ENCODE measurements at regions not wholly inside any gene's neighbourhood (a gene's known extent, or its start where the extent isn't known, plus 50 kb on each side); places are given as distances from the start of the nearest gene placed in this dataset.

DNA sequence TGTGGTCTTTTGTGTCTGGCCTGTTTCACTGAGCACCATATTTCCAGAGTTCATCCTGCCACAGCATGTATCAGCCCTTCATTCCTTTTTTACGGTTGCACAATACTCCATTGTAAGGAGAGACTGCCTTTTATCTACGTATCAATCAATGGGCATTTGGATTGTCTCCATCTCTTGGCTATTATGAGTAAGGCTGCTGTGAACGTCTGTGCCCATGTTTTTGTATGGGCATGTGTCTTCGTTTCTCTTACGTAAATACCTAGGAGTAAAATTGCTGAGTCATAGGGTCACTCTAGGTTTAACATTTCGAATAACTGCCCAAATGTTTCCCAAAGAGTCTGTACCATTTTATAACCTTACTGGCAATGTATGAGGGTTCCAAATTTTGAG is 202.8 kb upstream of the FOXF1 start:
- no peak for DNase-seq

DNA sequence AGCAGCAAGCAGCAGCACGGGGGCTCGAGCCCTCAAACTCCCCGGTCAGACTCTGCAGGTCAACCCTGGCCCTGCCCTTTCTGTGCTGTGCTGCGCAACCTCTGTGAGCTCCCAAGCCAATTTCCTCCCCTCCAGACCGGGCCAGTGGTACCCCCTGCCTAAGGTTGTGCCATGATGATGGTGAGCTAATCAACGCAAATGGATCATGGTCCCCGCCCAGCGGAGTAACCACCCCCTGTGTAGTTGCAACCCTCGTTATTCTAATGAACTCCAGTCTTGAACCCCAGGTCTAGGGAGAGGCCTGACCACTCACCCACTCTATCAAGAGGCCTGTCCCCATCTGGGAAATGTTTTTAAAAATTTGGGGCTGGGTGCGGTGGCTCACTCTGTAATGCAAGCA is 201.8 kb upstream of the FOXF1 start:
- DNase-seq = no peak

DNA sequence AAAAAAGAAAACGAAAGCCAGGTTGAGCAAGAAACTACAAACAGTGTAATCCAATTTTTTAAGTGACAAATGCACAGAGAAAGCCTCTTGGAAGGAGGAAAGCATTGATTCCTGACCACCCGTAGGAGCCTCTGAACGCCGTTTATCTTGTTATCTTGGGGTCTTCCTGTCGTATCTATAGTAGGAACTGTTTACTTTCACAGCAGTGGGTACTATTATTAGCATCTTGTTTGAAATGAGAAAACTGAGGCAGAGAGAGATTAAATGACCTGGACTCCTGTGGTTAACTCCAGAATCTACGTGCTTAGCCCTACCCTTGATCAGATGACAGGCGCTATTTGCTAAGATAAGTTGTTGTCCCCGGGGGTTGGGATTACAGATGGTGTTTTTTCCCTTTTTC is 196.7 kb upstream of the FOXF1 start:
- DNase-seq = no peak

DNA sequence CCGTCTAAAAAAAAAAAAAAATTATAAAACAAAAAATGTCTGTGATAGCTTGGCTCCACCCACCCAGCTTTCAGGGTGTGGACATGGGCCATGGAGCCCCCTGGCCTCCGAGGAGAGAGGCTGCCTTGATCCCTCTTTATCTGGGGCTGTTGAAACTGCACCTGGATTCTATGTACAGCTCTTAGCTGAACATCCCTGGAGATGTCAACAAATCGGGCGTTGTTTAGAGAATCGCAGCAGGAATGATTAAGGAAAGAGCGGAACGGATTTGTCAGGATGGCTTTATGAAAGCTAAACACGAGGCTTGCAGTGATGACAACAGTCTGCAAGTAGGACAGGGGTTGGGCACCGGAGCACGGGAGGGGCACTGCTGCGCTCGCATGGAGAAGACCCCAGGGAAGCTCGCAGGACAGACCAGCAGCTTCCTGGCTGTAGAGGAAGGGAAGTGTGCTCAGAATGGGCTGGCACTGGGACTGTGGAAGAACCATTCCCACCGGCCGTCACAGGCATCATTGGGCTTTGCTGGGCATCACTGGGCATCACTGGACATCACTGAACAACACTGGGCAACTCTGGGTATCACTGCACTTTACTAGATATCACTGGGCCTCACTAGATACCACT is 195.8 kb upstream of the FOXF1 start:
- DNase-seq = no peak

DNA sequence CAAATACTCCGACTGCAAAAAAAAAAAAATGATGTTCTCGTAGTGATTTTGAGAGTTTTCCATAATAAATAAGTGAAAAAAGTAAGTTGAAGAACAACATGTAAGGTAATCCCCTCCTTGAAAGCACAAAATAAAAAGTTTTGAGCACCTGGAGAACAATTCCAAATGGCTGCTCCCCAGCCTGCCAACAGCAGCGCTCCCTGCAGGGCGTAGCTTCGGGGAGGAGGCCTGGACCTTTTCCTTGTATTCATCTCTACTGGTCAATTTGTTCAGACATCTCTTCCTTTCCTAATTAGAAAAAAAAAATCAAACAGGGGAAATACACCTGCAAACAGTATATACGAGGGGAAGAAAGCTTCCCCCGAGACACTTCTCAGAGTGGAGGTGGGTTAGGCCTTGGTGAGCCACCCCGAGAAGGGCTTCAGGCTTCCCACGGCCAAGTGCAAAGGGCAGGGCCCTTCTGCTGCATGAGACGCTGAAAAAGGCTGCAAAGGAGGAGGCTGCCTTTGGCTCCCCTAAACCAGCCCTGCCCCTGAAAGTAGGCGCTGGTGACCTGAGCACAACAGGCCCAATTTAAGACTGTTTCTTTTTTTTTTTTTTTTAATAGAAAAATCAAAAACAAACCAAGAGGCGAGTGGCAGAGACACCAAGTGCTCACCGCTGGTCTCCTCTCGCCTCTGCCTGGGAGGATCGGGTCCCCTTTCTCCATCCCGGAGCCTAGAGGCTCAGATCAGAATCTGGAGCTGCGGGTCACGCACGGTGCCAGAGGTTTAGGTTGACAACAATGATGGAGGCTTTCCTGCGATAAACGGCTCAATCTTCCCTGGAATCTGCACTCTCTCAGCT is 193.1 kb upstream of the FOXF1 start:
- DNase-seq = no peak

DNA sequence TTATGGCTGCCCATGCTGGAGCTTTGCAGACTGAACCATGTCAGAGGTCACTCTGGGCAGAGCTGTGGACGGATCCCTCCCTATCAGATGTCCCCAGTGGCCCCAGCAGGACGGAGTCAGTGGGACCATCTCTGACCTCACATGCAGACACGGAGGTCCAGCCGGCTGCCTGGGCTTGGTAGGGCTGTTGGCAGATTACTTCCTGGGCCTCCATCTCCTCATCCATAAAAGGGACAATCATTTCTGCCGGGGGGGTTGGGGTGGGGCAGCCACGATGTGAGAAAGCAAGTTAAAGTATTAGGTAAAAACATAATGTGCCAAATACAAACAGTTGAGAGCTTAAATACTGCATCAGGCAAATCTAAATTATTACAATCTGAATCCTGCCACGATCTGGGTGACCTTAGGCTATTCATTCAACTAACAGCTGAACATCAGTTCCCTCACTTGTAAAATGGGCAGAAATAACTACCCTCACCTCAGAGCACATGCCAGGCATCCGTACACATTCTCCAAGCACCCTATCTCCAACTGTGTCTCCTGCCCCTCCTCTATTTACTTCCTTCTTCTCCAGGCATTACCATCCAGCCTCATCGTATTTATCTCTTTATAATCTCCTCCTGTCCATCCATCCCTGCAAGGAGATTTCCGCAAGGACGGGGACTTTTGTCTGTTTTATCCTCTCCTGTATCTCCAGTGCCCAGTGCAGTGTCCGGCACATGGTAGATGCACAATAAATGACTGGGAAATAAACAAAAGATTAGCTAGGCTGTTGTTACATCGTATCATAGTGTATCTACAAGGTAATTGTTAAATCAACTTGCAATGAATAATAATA is 192.3 kb upstream of the FOXF1 start:
- DNase-seq = peak in 1 of 3 experiments; percentile 28

DNA sequence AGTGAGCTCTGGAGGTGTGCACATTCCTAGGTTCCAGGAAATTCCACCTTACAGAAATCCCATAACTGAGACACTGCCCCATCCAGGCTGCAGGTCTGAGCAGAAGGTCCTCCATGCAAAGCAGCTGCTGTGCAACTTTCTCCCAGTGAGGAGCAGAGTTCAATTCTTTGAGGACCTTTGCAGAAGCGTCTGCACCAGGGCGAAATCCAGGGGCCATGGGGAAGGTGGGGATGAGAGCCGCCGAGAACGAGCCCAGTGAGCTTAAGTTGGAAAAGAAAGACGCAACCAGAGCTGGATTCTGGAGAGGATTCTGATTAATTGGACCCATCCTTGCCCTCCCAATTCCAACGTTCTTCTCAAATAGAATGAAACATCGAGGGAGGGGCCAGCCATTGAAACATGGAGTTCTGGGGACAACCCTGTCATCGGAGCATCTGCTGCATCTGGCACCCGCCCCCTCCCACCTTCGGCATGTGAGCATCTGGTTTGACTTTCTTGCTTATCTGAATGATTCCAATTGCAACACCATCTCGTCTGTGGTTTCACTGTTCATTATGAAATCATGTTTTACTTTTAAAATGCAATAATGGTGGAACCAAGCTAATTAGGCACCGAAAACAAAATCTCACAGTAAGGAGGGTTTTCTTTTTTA is 190.6 kb upstream of the FOXF1 start:
- DNase-seq = no peak

DNA sequence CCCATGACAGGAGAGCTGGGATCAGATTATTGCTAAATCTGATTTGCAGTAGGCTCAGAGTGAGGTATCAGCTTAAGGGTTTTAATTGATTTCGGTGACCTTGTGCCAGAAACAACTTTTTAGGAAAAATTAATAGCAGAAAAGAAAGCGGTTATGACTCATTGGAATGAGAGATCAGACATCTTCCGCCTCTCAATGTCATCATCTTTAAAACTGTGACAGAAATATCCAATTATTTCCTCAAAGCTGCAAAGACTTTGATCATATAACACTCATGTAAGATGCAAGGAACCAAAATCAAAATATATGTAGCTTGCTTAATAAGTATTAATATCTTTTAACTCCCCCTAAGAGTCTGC is 190.1 kb upstream of the FOXF1 start:
- DNase-seq = no peak

DNA sequence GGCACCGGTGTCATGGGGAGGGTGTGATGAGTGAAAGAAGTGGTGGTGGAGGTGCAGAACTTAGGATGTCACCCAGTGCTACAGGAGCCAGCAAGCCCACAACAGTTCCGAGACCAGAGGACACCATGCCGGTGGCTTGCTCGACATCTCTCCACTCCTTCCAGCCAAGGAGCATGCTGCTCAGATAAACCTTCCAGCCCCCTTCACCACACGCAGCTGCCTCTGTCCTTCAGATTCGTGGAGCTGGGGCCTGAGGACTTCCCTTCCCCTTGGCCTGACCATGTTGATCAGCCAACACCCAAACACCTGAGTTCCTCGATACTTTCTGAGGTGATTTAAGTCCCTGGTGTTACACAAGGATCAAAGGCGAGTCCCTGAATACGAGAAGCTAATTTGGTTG is 188.8 kb upstream of the FOXF1 start:
- DNase-seq = no peak

DNA sequence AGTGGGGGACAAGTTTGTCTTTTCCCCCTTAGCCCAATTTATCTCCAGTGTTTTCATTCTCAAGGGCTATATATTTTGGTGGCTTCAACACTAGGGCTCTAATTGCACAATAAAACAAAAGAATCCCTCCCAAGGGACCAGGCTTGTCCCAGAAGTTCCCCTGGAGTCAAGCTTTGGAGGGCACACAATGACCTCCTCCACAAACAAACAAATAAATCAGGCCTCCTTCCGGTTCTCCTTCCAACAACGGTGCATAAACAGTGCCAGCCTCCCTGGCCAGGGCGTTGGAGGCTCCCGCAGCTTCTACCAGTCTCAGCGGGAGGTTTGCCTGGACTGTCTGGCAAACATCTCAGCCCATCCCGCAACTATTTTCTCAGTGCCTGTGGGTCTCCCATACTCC is 188.0 kb upstream of the FOXF1 start:
- DNase-seq = no peak

DNA sequence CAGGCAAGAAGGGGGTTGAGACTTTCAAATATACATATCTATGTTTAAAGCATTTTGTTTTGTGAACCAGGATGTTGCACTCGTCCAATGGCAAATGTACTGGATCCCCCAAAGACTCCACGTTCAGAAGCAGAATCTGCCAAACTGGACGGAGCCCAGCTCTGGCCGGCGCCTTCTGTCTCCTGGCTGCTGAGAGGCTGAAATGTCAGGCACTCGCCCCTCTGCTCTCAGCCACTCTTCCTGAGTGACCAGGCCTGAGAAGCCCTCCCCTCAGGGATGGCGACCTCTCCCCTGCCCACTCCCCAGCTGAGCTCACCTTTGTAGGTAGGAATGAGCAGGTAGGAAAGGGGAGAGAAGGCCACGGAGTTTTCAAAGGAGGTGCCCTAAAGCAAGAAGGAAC is 187.5 kb upstream of the FOXF1 start:
- DNase-seq = no peak

DNA sequence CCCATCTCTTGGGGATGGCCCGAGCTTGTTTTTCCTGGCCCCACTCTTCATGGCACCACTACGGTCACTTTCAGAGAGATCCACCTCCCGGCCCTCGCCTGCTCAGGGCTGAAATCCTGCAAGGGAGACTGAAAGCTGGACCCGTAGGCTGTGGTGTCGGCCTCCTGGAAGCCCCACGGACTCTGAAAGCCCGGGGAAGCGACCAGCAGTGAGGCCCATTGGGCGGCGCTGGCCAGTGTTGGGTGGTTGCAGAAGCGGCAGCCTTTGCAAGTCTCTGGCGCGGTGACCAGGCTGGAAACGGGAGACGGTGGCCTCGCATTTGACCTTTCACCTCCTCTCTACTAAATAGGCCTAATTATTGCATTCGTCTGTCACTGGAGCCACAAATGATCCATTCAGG is 186.0 kb upstream of the FOXF1 start:
- DNase-seq = no peak

DNA sequence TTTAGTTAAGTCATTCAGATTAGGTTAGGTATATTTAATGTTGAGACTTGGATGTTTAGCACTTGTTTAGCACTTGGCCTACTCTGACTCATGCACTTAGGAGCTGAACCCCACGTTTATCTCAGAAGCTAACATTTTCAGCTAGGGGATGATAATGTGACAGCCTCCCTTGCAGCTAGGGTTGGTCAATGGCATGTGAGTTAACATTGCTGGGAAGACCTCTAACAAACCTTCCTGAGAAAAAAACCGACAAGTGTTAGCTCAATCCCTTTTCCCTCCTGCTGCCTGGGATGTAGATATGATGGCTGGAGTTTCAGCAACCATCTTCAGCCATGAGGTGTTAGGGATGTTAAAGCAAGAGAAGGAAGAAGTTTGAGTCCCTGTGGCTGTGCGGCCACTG is 185.0 kb upstream of the FOXF1 start:
- DNase-seq = no peak

DNA sequence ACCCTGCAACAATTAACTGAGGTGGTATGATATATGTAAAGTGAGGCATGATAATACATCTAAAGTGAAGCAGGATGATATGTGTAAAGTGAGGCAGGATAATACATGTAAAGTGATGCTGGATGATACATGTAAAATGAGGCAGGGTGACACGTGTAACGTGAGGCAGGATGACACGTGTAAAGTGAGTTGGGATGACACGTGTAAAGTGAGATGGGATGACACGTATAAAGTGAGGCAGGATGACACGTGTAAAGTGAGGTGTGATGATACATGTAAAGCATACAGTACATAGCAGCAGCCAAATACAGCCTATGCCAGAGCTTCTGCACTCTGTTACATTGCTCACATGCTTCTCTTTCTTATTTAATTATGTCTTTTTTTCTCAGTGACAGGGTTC is 184.4 kb upstream of the FOXF1 start:
- DNase-seq = no peak

DNA sequence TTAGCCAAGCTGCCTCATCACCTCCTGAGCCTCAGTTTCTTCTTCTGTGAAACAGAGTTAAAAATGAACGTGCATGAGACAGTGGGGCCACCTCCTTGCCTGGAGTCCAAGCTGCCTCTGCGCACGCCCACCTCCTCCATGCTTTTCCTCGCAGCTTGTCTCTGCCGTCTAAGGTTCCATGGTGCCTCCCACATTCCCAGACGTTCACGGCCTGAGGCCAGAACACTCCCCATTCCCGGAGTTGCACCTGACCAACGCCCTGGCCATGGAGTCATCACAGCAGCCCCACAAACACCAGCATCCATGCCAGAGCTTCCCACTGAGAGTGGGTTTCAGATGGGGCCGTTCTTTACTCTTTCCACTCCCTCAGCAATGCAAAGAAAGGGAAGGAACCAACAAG is 183.0 kb upstream of the FOXF1 start:
- DNase-seq = no peak

DNA sequence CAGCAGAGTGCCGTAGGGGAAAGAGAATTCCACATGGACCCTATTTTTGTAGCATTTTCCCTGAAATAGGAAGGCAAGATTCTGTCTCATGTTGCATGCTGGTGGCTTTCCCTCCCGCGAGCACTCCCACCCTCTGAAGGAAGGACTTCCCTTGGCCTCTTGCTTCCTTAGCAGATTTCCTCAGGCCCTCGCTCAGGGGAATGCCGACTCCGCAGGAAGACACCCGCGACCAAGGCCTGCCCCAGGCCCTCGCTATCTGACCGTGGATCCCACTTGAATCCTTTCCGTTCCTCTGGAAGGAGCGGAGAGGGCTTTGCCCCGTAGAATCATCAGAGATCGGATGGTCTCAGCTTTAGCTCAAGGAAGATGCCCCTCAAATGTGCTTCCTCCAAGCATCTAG is 179.4 kb upstream of the FOXF1 start:
- DNase-seq = no peak

DNA sequence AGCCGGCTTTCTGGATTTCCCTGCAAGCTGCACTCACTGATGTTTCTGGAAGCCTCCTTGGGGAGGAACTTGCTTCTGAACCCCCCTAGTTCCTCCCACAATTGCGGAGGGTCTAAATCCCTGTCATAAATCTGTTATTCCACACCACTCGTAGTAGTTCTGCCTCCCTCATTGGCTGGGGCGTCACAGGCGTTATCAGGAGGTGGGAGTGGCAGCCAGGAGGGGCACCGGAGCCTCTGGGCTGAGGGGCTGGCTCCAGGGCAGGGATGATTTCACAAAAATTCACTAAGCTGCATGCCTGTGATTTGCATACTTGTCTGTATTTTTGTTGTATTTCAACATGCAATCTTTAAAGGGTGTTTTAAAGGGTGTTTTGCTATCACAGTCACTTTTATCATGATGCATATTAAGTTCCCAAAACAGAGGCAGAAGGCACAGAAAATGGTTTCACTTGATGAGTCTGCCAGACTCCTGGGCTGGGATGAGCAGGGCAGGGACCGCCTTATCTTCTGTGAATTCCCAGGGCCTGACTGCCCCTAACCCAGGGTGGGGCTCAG is 176.2 kb upstream of the FOXF1 start:
- no peak for DNase-seq

DNA sequence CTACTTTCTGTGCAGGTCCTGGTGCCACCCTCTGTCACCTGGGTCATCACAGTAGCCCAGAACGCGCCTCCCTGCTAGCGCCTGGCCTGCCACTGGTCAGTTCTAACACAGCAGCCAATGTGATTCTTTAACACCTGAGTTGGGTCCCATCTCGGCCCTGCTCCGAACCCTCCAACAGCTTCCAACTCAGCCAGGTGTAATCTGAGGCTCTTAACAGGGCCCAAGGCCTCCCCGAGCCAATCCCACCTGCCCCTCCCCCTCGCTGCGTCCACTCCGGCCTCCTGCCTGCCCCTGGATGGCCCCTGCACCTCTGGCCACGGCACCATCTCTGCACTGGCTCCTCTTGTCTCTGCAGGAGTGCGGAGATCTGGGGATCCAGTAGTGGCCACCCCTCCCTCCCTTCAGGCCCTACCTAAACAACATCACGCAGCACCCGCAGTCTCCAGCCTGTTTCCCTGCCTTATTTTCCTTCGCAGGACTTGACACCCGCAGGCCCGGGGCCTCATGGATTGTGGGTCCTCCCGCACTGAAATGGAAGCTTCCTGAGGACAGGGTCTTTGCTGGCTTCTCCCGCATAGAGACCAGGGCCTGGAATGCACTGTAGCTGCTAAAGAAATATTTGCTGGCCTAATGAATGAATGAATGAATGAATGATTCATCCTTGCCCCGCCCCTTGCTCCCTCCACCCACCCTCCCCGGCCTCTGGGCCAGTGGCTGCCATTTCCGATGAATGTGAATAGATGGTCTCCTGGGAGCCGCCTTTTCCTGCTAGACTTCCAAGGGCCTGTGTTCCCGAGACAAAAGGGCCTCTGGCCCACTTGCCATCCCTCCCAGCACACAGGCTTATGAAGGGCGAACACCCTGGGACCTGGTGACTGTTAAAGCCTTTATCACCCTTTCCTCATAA is 174.8 kb upstream of the FOXF1 start:
- DNase-seq = no peak

DNA sequence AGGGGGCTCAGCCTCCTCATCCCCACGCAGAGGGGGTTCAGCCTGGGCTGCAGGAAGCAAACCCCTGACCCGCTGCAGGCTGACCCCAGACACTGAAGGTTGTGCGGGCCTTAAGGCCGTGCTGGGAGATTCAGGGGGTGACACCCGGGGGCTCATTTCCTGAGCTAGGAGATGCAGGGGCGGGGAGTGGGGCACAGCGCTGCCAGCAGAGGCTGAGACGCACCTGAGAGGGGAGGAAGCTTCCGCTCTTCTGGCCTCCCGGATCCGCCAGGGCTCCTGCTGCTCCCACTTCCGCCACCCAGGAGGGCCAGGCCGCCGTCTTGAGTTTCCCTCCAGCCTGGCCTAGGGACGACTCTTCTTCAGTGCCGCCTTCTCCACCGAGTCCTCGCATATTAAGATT is 173.2 kb upstream of the FOXF1 start:
- DNase-seq = no peak

DNA sequence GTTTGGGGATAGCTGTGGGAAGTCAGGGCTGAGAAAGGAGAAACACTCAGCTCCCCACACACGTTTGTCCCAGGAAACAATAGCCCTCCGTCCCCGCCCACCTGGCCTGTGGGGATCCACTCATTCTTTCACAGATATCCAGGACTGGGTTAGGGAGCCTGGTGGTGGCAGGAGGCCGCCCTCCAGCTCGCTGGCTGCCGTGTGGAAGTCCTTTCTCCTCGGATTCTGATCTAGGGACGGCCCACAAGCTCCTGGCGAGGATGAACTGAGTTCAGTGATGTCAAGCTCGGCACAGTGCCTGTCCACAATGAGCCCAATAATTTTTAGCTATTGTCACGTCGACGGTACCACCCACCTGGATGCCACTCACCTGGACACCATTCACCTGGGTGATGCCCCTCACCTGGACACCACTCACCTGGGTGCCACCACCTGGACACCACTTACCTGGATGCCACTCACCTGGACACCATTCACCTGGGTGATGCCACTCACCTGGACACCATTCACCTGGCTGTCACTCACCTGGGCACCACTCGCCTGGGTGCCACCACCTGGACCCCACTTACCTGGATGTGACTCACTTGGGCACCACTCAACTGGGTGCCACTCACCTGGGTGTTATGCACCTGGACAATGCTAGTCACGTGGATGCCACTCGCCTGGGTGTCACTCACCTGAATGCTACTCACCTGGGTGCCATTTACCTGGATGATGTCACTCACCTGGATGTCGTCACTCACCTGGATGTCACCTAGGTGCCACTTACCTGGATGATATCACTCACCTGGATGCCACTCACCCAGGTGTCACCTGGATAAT is 172.5 kb upstream of the FOXF1 start:
- DNase-seq = no peak
